ENCODE measurements at regions not wholly inside any gene's neighbourhood (a gene's known extent, or its start where the extent isn't known, plus 50 kb on each side); places are given as distances from the start of the nearest gene placed in this dataset.

DNA sequence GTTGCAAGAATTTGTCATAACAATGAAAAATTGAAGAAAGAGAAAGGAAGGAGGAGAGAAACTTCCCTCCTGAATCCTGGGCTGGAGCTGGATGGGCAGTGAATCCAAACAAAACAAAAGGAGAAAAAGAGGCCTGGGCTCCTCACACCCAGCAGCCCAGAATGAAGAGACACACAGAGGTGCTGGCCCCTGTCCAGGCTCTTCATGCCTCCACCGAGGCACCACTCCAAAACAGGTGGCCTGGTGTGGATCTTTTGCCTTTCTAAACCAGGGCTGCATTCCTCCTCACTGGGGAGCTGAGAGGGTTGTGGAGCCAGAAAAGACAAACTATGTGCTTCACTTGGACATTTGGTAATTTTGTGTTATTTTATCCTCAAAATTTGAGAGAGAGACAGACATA is 76.0 kb downstream of the FAM124B start:
- no peak for DNase-seq
- Histone ChIP-seq H3K27ac (ENCODE audit: low read depth, low read length) (no peak overlapping the region), H3K9ac (ENCODE audit: low read length) (no peak overlapping the region), H3K18ac (ENCODE audit: low read length) (no peak overlapping the region), H3K27me3 (ENCODE audit: insufficient read depth, low read length, poor library complexity) (no peaks in the 10 kb centered on the region), H2BK120ac (ENCODE audit: low read depth, low read length) (no peak overlapping the region), H2AK5ac (ENCODE audit: low read length) (no peak overlapping the region), H2BK5ac (ENCODE audit: low read length) (no peak overlapping the region), H2BK15ac (replicated peaks; ENCODE audit: low read depth) (no peak overlapping the region), H3K4ac (ENCODE audit: low read depth, low read length) (no peak overlapping the region), H3K4me3 (ENCODE audit: low read length) (no peak overlapping the region), H3K36me3 (ENCODE audit: control insufficient read depth, insufficient read depth, low read length) (no peaks in the 10 kb centered on the region), H3K79me2 (ENCODE audit: control insufficient read depth, insufficient read depth, low read length) (no peaks in the 10 kb centered on the region), H3K56ac (ENCODE audit: low read length) (peak overlapping the region; percentile 5), H3K79me1 (ENCODE audit: low read length) (no peaks in the 10 kb centered on the region), H4K5ac (ENCODE audit: low read length) (no peak overlapping the region), H3K4me2 (ENCODE audit: low read length) (no peak overlapping the region), H4K8ac (ENCODE audit: low read depth, low read length) (no peak overlapping the region), H3K4me1 (ENCODE audit: control insufficient read depth, low read depth, low read length) (no peaks in the 10 kb centered on the region), H3K23ac (ENCODE audit: low read length) (no peak overlapping the region)
- no CpG with 5 or more reads among the region's 1 CpG for WGBS (ENCODE audit: extremely low coverage, insufficient coverage, low lambda C conversion rate)

GRCh38 chr2:224324604-224325003 is 77.3 kb downstream of the FAM124B start:
- Histone ChIP-seq H2BK120ac (ENCODE audit: low read depth, low read length) (no peak overlapping the region), H3K4me3 (ENCODE audit: low read length) (no peak overlapping the region), H3K79me2 (ENCODE audit: control insufficient read depth, insufficient read depth, low read length) (no peaks in the 10 kb centered on the region), H3K79me1 (ENCODE audit: low read length) (no peaks in the 10 kb centered on the region), H3K27ac (ENCODE audit: low read depth, low read length) (no peak overlapping the region), H2AK5ac (ENCODE audit: low read length) (no peak overlapping the region), H3K36me3 (ENCODE audit: control insufficient read depth, insufficient read depth, low read length) (no peaks in the 10 kb centered on the region), H3K23ac (ENCODE audit: low read length) (no peak overlapping the region), H3K27me3 (ENCODE audit: insufficient read depth, low read length, poor library complexity) (no peaks in the 10 kb centered on the region), H3K9ac (ENCODE audit: low read length) (no peak overlapping the region), H3K56ac (ENCODE audit: low read length) (no peak overlapping the region), H3K4ac (ENCODE audit: low read depth, low read length) (no peak overlapping the region), H3K18ac (ENCODE audit: low read length) (no peak overlapping the region), H3K4me2 (ENCODE audit: low read length) (no peak overlapping the region), H3K4me1 (ENCODE audit: control insufficient read depth, low read depth, low read length) (no peaks in the 10 kb centered on the region), H4K8ac (ENCODE audit: low read depth, low read length) (no peak overlapping the region), H2BK15ac (replicated peaks; ENCODE audit: low read depth) (no peak overlapping the region), H2BK5ac (ENCODE audit: low read length) (no peak overlapping the region), H4K5ac (ENCODE audit: low read length) (no peak overlapping the region)
- WGBS (ENCODE audit: extremely low coverage, insufficient coverage, low lambda C conversion rate), result no CpG with 5 or more reads among the region's 5 CpGs
- DNase-seq, result no peak

DNA sequence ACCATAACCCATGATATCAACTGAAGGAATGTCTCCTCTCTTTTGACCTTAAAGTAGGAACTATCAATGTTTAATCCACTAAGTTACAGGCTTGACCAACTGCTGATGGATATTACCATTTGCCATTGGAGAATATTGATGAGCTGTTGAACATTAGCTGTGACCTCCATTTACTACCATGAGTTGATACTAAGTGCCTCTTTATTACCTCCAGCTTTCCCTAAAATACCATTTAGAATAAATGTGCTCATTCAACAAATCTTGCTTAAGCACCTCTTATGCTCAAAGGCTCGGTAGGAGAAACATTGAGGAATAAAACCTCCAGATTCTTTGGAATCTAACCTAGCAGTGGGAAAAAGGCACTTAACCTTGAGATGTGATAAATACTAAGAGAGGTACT is 81.2 kb downstream of the FAM124B start:
- DNase-seq, result no peak
- Histone ChIP-seq H3K4me1 (ENCODE audit: control insufficient read depth, low read depth, low read length) (peaks cover 10% of the 10 kb centered on the region), H2AK5ac (ENCODE audit: low read length) (no peak overlapping the region), H2BK120ac (ENCODE audit: low read depth, low read length) (no peak overlapping the region), H3K4me3 (ENCODE audit: low read length) (no peak overlapping the region), H2BK5ac (ENCODE audit: low read length) (no peak overlapping the region), H3K4me2 (ENCODE audit: low read length) (no peak overlapping the region), H3K36me3 (ENCODE audit: control insufficient read depth, insufficient read depth, low read length) (no peaks in the 10 kb centered on the region), H3K9ac (ENCODE audit: low read length) (no peak overlapping the region), H3K79me1 (ENCODE audit: low read length) (no peaks in the 10 kb centered on the region), H3K79me2 (ENCODE audit: control insufficient read depth, insufficient read depth, low read length) (no peaks in the 10 kb centered on the region), H3K56ac (ENCODE audit: low read length) (no peak overlapping the region), H4K8ac (ENCODE audit: low read depth, low read length) (no peak overlapping the region), H3K27me3 (ENCODE audit: insufficient read depth, low read length, poor library complexity) (no peaks in the 10 kb centered on the region), H3K23ac (ENCODE audit: low read length) (no peak overlapping the region), H2BK15ac (replicated peaks; ENCODE audit: low read depth) (no peak overlapping the region), H4K5ac (ENCODE audit: low read length) (no peak overlapping the region), H3K4ac (ENCODE audit: low read depth, low read length) (no peak overlapping the region), H3K18ac (ENCODE audit: low read length) (no peak overlapping the region), H3K27ac (ENCODE audit: low read depth, low read length) (no peak overlapping the region)
- WGBS (ENCODE audit: extremely low coverage, insufficient coverage, low lambda C conversion rate), result no CpG with 5 or more reads among the region's 1 CpG

DNA sequence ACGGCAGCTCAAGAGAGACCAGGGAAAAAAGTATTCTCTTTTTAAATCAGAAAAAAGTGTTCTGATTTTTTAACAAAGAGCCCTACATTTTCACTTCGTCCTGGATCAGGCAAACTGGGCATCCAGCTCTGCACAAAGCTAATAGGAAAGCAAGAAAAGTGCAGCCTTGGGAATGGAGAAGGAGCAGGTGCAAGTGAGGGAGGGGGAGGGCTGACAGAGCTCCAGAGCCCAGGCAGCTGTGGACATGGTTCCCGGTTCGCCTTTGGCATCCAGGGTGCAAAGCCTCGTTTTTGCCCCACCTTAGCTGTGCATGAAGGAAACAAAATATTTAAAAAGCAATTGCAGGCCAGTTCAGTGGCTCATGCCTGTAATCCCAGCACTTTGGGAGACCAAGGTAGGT is 82.2 kb downstream of the FAM124B start:
- Histone ChIP-seq H3K36me3 (ENCODE audit: control insufficient read depth, insufficient read depth, low read length) (no peaks in the 10 kb centered on the region), H3K18ac (ENCODE audit: low read length) (no peak overlapping the region), H3K4me3 (ENCODE audit: low read length) (no peak overlapping the region), H3K79me2 (ENCODE audit: control insufficient read depth, insufficient read depth, low read length) (no peaks in the 10 kb centered on the region), H2BK5ac (ENCODE audit: low read length) (no peak overlapping the region), H2BK15ac (replicated peaks; ENCODE audit: low read depth) (no peak overlapping the region), H3K23ac (ENCODE audit: low read length) (no peak overlapping the region), H4K8ac (ENCODE audit: low read depth, low read length) (no peak overlapping the region), H3K9ac (ENCODE audit: low read length) (no peak overlapping the region), H3K4me2 (ENCODE audit: low read length) (no peak overlapping the region), H4K5ac (ENCODE audit: low read length) (no peak overlapping the region), H2AK5ac (ENCODE audit: low read length) (no peak overlapping the region), H3K4me1 (ENCODE audit: control insufficient read depth, low read depth, low read length) (peaks cover 10% of the 10 kb centered on the region), H3K4ac (ENCODE audit: low read depth, low read length) (no peak overlapping the region), H3K79me1 (ENCODE audit: low read length) (no peaks in the 10 kb centered on the region), H2BK120ac (ENCODE audit: low read depth, low read length) (no peak overlapping the region), H3K27ac (ENCODE audit: low read depth, low read length) (no peak overlapping the region), H3K27me3 (ENCODE audit: insufficient read depth, low read length, poor library complexity) (no peaks in the 10 kb centered on the region), H3K56ac (ENCODE audit: low read length) (no peak overlapping the region)
- DNase-seq, result no peak
- WGBS (ENCODE audit: extremely low coverage, insufficient coverage, low lambda C conversion rate), result no CpG with 5 or more reads among the region's 5 CpGs

DNA sequence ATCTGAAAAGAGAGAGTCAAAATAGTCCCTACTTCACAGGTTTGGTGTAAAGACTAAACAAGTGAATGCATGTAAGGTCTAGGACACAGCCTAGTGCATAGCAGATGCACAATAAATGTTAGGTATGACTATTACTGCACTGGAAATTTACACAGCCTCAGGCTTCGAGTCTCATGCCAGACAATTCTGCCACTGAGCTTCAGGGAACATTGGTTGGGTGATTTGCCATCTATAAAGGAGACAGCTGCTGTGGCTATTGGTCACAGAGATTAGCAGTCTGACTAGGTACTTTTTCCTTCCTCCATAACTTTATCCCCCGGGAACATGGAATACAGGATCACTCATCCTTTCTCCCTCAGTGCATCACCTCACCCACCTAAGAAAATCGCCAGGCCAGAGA is 89.2 kb downstream of the FAM124B start:
- DNase-seq, result no peak
- no peak overlapping the region for H3K18ac ChIP-seq (ENCODE audit: low read length)
- no peaks in the 10 kb centered on the region for H3K36me3 ChIP-seq (ENCODE audit: control insufficient read depth, insufficient read depth, low read length)
- no peak overlapping the region for H2BK15ac ChIP-seq (replicated peaks; ENCODE audit: low read depth)
- no peaks in the 10 kb centered on the region for H3K27me3 ChIP-seq (ENCODE audit: insufficient read depth, low read length, poor library complexity)
- H3K4ac ChIP-seq (ENCODE audit: low read depth, low read length), result no peak overlapping the region
- H4K5ac ChIP-seq (ENCODE audit: low read length), result no peak overlapping the region
- H3K27ac ChIP-seq (ENCODE audit: low read depth, low read length), result no peak overlapping the region
- H2AK5ac ChIP-seq (ENCODE audit: low read length), result peak overlapping the region; percentile 7
- no peak overlapping the region for H2BK5ac ChIP-seq (ENCODE audit: low read length)
- H3K4me2 ChIP-seq (ENCODE audit: low read length), result no peak overlapping the region
- H3K4me3 ChIP-seq (ENCODE audit: low read length), result no peak overlapping the region
- H3K4me1 ChIP-seq (ENCODE audit: control insufficient read depth, low read depth, low read length), result peaks cover 10% of the 10 kb centered on the region
- no peak overlapping the region for H2BK120ac ChIP-seq (ENCODE audit: low read depth, low read length)
- no peak overlapping the region for H4K8ac ChIP-seq (ENCODE audit: low read depth, low read length)
- H3K79me1 ChIP-seq (ENCODE audit: low read length), result no peaks in the 10 kb centered on the region
- WGBS (ENCODE audit: extremely low coverage, insufficient coverage, low lambda C conversion rate), result no CpG with 5 or more reads among the region's 3 CpGs
- no peaks in the 10 kb centered on the region for H3K79me2 ChIP-seq (ENCODE audit: control insufficient read depth, insufficient read depth, low read length)
- H3K9ac ChIP-seq (ENCODE audit: low read length), result no peak overlapping the region
- no peak overlapping the region for H3K23ac ChIP-seq (ENCODE audit: low read length)
- H3K56ac ChIP-seq (ENCODE audit: low read length), result peak overlapping the region; percentile 47

DNA sequence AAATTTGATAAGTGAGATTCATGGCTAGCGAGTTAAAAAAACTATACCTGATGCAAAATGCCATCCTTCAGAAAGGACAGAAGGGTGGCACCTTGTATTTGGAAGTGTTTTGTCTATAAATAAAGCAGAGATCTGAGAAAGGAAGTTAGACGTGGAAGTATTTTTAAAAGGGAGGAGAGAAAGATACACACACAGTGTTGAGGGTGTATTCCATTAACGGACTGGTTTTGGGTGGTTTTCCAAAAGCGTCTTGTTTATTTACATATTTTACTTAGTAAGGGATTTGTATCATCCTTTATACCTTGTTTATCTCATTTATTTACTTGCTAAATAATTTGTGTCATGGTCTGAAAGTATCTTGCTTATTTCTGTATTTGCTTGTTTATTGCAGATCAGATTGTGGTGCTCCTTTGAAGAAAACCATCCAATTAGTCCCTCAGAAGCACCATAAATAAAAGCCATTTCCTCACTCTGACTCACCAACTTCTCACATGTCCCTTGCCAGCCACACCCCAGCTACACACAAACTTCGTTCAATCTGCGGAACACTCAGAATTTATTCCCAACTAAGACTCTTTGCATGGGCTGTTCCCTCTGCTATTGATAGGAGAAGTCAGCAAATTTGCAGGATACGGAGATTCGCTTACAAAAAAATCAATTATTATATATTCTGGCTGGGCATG is 90.8 kb downstream of the FAM124B start:
- Histone ChIP-seq H3K4me3 (ENCODE audit: low read length) (no peak overlapping the region), H2AK5ac (ENCODE audit: low read length) (no peak overlapping the region), H3K36me3 (ENCODE audit: control insufficient read depth, insufficient read depth, low read length) (no peaks in the 10 kb centered on the region), H3K4ac (ENCODE audit: low read depth, low read length) (no peak overlapping the region), H3K9ac (ENCODE audit: low read length) (no peak overlapping the region), H2BK5ac (ENCODE audit: low read length) (no peak overlapping the region), H3K27ac (ENCODE audit: low read depth, low read length) (no peak overlapping the region), H3K4me2 (ENCODE audit: low read length) (no peak overlapping the region), H4K5ac (ENCODE audit: low read length) (no peak overlapping the region), H3K56ac (ENCODE audit: low read length) (no peak overlapping the region), H3K27me3 (ENCODE audit: insufficient read depth, low read length, poor library complexity) (no peaks in the 10 kb centered on the region), H3K23ac (ENCODE audit: low read length) (no peak overlapping the region), H3K79me2 (ENCODE audit: control insufficient read depth, insufficient read depth, low read length) (no peaks in the 10 kb centered on the region), H3K79me1 (ENCODE audit: low read length) (no peaks in the 10 kb centered on the region), H2BK120ac (ENCODE audit: low read depth, low read length) (no peak overlapping the region), H3K18ac (ENCODE audit: low read length) (no peak overlapping the region), H4K8ac (ENCODE audit: low read depth, low read length) (no peak overlapping the region), H3K4me1 (ENCODE audit: control insufficient read depth, low read depth, low read length) (peaks cover 10% of the 10 kb centered on the region), H2BK15ac (replicated peaks; ENCODE audit: low read depth) (no peak overlapping the region)
- DNase-seq, result no peak
- 100% methylated on average over 1 of the region's 8 CpGs for WGBS (ENCODE audit: extremely low coverage, insufficient coverage, low lambda C conversion rate)
